Endothelial cell of umbilical vein (primary cell): ENCODE measurements at regions not wholly inside any gene's neighbourhood (a gene's known extent, or its start where the extent isn't known, plus 50 kb on each side); places are given as distances from the start of the nearest gene placed in this dataset.
"Not testable (repeated sequence)": the region's sequence is repeated elsewhere in the genome, so short reads cannot be mapped to it uniquely, and the experiment has no call there.

ENCODE experiments used
- BruUV-seq: library from RNA; stranded (reverse); fragments of 400-500 nt; replicated peaks from 2 replicates; lab custom pipeline; 2021; lab: Mats Ljungman, UMichigan
- CTCF ChIA-PET: fragments of 300-600, 350-600 bp; sonication (Branson Sonifier 250); formaldehyde crosslinking; loops from one replicate; lab custom pipeline; 2021; ENCODE audit warnings: antibody characterized with exemption, inconsistent platforms; lab: Charles Lee
- POLR2A ChIA-PET: fragments of 300-600, 350-600 bp; sonication (Branson Sonifier 250); formaldehyde crosslinking; loops from one replicate; lab custom pipeline; 2021; ENCODE audit warnings: antibody characterized with exemption, inconsistent platforms; lab: Charles Lee
- DNase-seq: peaks from one replicate; pipeline ENCODE4 v3.0.0-alpha.2; 2011; ENCODE audit warnings: low read depth, low spot score
- FAIRE-seq: peaks from 2 replicates; lab custom pipeline; 2011; peaks lifted over from hg19 to GRCh38; lab: Jason Lieb, UNC
- H2AFZ ChIP-seq: 2 replicates; pipeline ENCODE4 v1.6.0; 2012; ENCODE audit warnings: low read depth, low read length, control low read depth, inconsistent platforms
- H3K27ac ChIP-seq: 2 replicates; pipeline ENCODE4 v1.5.1; 2011; ENCODE audit warnings: low read depth, mild to moderate bottlenecking, control low read depth, low read length, moderate library complexity; ENCODE audit not compliant: insufficient read depth
- H3K27me3 ChIP-seq, 2 experiments: 2 replicates each; pipeline versions ENCODE4 v1.6.0 to v1.6.1; 2011; ENCODE audit warnings: low read length in 2 of 2, mixed read lengths in 1 of 2; ENCODE audit not compliant: control insufficient read depth in 2 of 2, insufficient read depth in 2 of 2
- H3K36me3 ChIP-seq, 2 experiments: 2 replicates in 1 of 2; 3 replicates in 1 of 2; pipeline ENCODE4 v1.5.1; 2011; ENCODE audit warnings: low read length in 2 of 2, mild to moderate bottlenecking in 1 of 2, moderate library complexity in 1 of 2; ENCODE audit not compliant: control insufficient read depth in 2 of 2, insufficient read depth in 2 of 2; ENCODE audit errors: extremely low read depth in 1 of 2
- H3K4me1 ChIP-seq: 3 replicates; pipeline ENCODE4 v1.5.1; 2011; ENCODE audit warnings: mild to moderate bottlenecking, low read length; ENCODE audit not compliant: control insufficient read depth, insufficient read depth; ENCODE audit errors: extremely low read depth
- H3K4me2 ChIP-seq: 2 replicates; pipeline ENCODE4 v1.6.1; 2011; ENCODE audit warnings: low read length, control low read depth, mixed read lengths; ENCODE audit not compliant: insufficient read depth
- H3K4me3 ChIP-seq, 3 experiments: fragments of 200-600 bp in 1 of 3; sonication (generic), shearing (Covaris generic) in 1 of 3; replicated peaks in 1 of 3; 2 replicates each; pipeline ENCODE4 v1.5.1; 2011 to 2016; ENCODE audit warnings: control low read depth in 3 of 3, low read length in 3 of 3, mild to moderate bottlenecking in 2 of 3, inconsistent platforms in 1 of 3, low read depth in 1 of 3, moderate library complexity in 1 of 3; ENCODE audit not compliant: insufficient read depth in 1 of 3
- H3K79me2 ChIP-seq: 2 replicates; pipeline ENCODE4 v1.6.0; 2012; ENCODE audit warnings: low read length, inconsistent platforms; ENCODE audit not compliant: control insufficient read depth, insufficient read depth
- H3K9ac ChIP-seq: replicated peaks from 2 replicates; pipeline ENCODE3; 2011; ENCODE audit warnings: low read length, control low read depth; ENCODE audit not compliant: insufficient read depth; ENCODE audit errors: extremely low read depth
- H3K9me1 ChIP-seq: replicated peaks from 3 replicates; pipeline ENCODE4 v1.6.0; 2011; ENCODE audit warnings: mild to moderate bottlenecking, low read length; ENCODE audit not compliant: control insufficient read depth, insufficient read depth; ENCODE audit errors: extremely low read depth
- H3K9me3 ChIP-seq: replicated peaks from 2 replicates; pipeline ENCODE4 v1.5.1; 2012; ENCODE audit warnings: low read length, inconsistent platforms; ENCODE audit not compliant: control insufficient read depth, insufficient read depth
- H4K20me1 ChIP-seq: replicated peaks from 2 replicates; pipeline ENCODE3; 2011; ENCODE audit warnings: mild to moderate bottlenecking, low read length; ENCODE audit not compliant: control insufficient read depth, insufficient read depth; ENCODE audit errors: extremely low read depth
- MYC ChIP-seq: IDR thresholded peaks from one replicate; pipeline ENCODE4 v1.6.1; 2011; ENCODE audit warnings: mild to moderate bottlenecking, low read depth, low read length
- POLR2A ChIP-seq: IDR thresholded peaks from 2 replicates; pipeline ENCODE4 v1.6.1; 2012; ENCODE audit warnings: low read depth, mild to moderate bottlenecking, control low read depth, low read length
- POLR2AphosphoS5 ChIP-seq: IDR thresholded peaks from 2 replicates; pipeline ENCODE4 v1.6.1; 2012; ENCODE audit warnings: low read depth, mild to moderate bottlenecking, control low read depth, low read length, moderate library complexity; ENCODE audit not compliant: insufficient read depth
- dilution Hi-C: fragments of 300-500 bp; cut with MboI; formaldehyde crosslinking; loops from one replicate; pipeline ENCODE4 v1.15.0; 2019; ENCODE audit warnings: low sequenced_read_pairs; ENCODE audit not compliant: extremely low pct_ligation_motif_present
- intact Hi-C: fragments of 100-400 bp; cut with micrococcal nuclease; formaldehyde crosslinking; loops from one replicate; pipeline ENCODE4 v1.10.0; 2022

- CTCF ChIA-PET: no interaction called here
Measured at GRCh38 chr16:21501869-21502667, 97.3 kb upstream of the METTL9 start.

GRCh38 chr16:21503574-21503920 lies 95.8 kb upstream of the METTL9 start:
- H3K4me2 ChIP-seq, dilution Hi-C loops, H3K4me1 ChIP-seq, H3K27me3 ChIP-seq, CTCF ChIA-PET, H3K9me1 ChIP-seq, H3K36me3 ChIP-seq, H2AFZ ChIP-seq, H4K20me1 ChIP-seq, intact Hi-C loops, H3K9me3 ChIP-seq, DNase-seq, POLR2A ChIA-PET, FAIRE-seq, H3K4me3 ChIP-seq, H3K27ac ChIP-seq, H3K9ac ChIP-seq, BruUV-seq: not testable (repeated sequence)
- H3K79me2 ChIP-seq: peaks cover 54% of the 10 kb centered on the region

More at GRCh38 chr16:21501869-21502667, 97.3 kb upstream of the METTL9 start:
- peaks cover 2% of the 10 kb centered on the region for H3K4me1 ChIP-seq
- POLR2A ChIA-PET: no interaction called here
- H3K9me1 ChIP-seq: no peaks in the 10 kb centered on the region
- intact Hi-C loops (no loop called here), dilution Hi-C loops (no loop called here)
- H3K27me3 ChIP-seq: no peaks in the 10 kb centered on the region
- no peaks in the 10 kb centered on the region for H4K20me1 ChIP-seq
- no peak for TF ChIP-seq MYC
- peak; percentile 91 for TF ChIP-seq POLR2AphosphoS5
- peak; percentile 85 for TF ChIP-seq POLR2A
- peak overlapping the region; percentile 41 for H3K27ac ChIP-seq
- no TSS peak for BruUV-seq
- H3K36me3 ChIP-seq: no peaks in the 10 kb centered on the region
- H3K4me3 ChIP-seq: peak overlapping the region; percentile 48 to 85 (median 48)
- H2AFZ ChIP-seq: peak overlapping the region; percentile 76
- peak overlapping the region; percentile 57 for H3K9ac ChIP-seq
- DNase-seq: peak; percentile 95
- peaks cover 41% of the 10 kb centered on the region for H3K79me2 ChIP-seq
- peak; percentile 74 for FAIRE-seq
- H3K9me3 ChIP-seq: no peaks in the 10 kb centered on the region
- H3K4me2 ChIP-seq: peak overlapping the region; percentile 84

- H3K9me1 ChIP-seq, H3K27me3 ChIP-seq, H3K9ac ChIP-seq, H3K4me2 ChIP-seq, H3K4me1 ChIP-seq, CTCF ChIA-PET, intact Hi-C loops, DNase-seq, H3K27ac ChIP-seq, BruUV-seq, POLR2A ChIA-PET, H4K20me1 ChIP-seq, FAIRE-seq, H3K4me3 ChIP-seq, H3K9me3 ChIP-seq, dilution Hi-C loops, H3K36me3 ChIP-seq, H2AFZ ChIP-seq: not testable (repeated sequence)
- peaks cover 58% of the 10 kb centered on the region for H3K79me2 ChIP-seq
Measured at GRCh38 chr16:21503941-21504832, 95.2 kb upstream of the METTL9 start.
